ENCODE measurements at regions not wholly inside any gene's neighbourhood (a gene's known extent, or its start where the extent isn't known, plus 50 kb on each side); places are given as distances from the start of the nearest gene placed in this dataset.

- H3K27ac ChIP-seq (ENCODE audit: low read depth in 1 of 2, low read length in 2 of 2): no peak overlapping the region
Observed at GRCh38 chr5:104513640-104514072, 951.1 kb upstream of the NUDT12 start.

GRCh38 chr5:104513121-104513602 lies 950.6 kb upstream of the NUDT12 start:
- no peak for DNase-seq (ENCODE audit: low spot score)
- Histone ChIP-seq H3K9ac (ENCODE audit: low read depth in 1 of 2, low read length in 2 of 2) (no peak overlapping the region), H3K4me3 (ENCODE audit: low read depth in 1 of 3, low read length in 3 of 3) (no peak overlapping the region), H3K36me3 (ENCODE audit: control insufficient read depth in 4 of 4, insufficient read depth in 3 of 4, low read depth in 1 of 4, low read length in 3 of 4) (no peaks in the 10 kb centered on the region), H3K9me3 (ENCODE audit: control insufficient read depth in 4 of 4, low read length in 3 of 4) (no peaks in the 10 kb centered on the region), H3K4me1 (ENCODE audit: control insufficient read depth in 4 of 4, insufficient read depth in 4 of 4, low read length in 3 of 4) (no peaks in the 10 kb centered on the region), H3K27me3 (ENCODE audit: control insufficient read depth in 4 of 4, insufficient read depth in 4 of 4, low read length in 3 of 4) (no peaks in the 10 kb centered on the region), H3K27ac (ENCODE audit: low read depth in 1 of 2, low read length in 2 of 2) (no peak overlapping the region)
- WGBS: 54% methylated on average over 3 of the region's 3 CpGs
- TF ChIP-seq REST (IDR thresholded peaks at IDR 0.05) (no peak), HNF4A (conservative IDR thresholded peaks at IDR 0.05) (no peak), HNF4G (IDR thresholded peaks at IDR 0.05) (no peak), RXRA (IDR thresholded peaks at IDR 0.05) (no peak), JUND (IDR thresholded peaks at IDR 0.05) (no peak), SP1 (IDR thresholded peaks at IDR 0.05) (no peak), FOXA1 (IDR thresholded peaks at IDR 0.05) (no peak), YY1 (IDR thresholded peaks at IDR 0.05) (no peak), EGR1 (IDR thresholded peaks at IDR 0.05; ENCODE audit: low read depth in 2 of 2) (no peak), TAF1 (conservative IDR thresholded peaks at IDR 0.05) (no peak), CTCF (IDR thresholded peaks at IDR 0.05; ENCODE audit: low read depth, low read length, missing input control) (no peak), GABPA (IDR thresholded peaks at IDR 0.05 in 1 of 2, conservative IDR thresholded peaks at IDR 0.05 in 1 of 2) (no peak), FOXA2 (IDR thresholded peaks at IDR 0.05) (no peak), ZBTB33 (IDR thresholded peaks at IDR 0.05) (no peak)
- TF ChIP-seq, protein P1, sequence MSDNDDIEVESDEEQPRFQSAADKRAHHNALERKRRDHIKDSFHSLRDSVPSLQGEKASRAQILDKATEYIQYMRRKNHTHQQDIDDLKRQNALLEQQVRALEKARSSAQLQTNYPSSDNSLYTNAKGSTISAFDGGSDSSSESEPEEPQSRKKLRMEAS (IDR thresholded peaks at IDR 0.05): no peak

More at GRCh38 chr5:104513640-104514072, 951.1 kb upstream of the NUDT12 start:
- Histone ChIP-seq H3K36me3 (ENCODE audit: control insufficient read depth in 4 of 4, insufficient read depth in 3 of 4, low read depth in 1 of 4, low read length in 3 of 4) (no peaks in the 10 kb centered on the region), H3K4me3 (ENCODE audit: low read depth in 1 of 3, low read length in 3 of 3) (no peak overlapping the region), H3K4me1 (ENCODE audit: control insufficient read depth in 4 of 4, insufficient read depth in 4 of 4, low read length in 3 of 4) (no peaks in the 10 kb centered on the region), H3K27me3 (ENCODE audit: control insufficient read depth in 4 of 4, insufficient read depth in 4 of 4, low read length in 3 of 4) (no peaks in the 10 kb centered on the region), H3K9ac (ENCODE audit: low read depth in 1 of 2, low read length in 2 of 2) (no peak overlapping the region), H3K9me3 (ENCODE audit: control insufficient read depth in 4 of 4, low read length in 3 of 4) (no peaks in the 10 kb centered on the region)
- no peak for DNase-seq (ENCODE audit: low spot score)
- TF ChIP-seq EGR1 (IDR thresholded peaks at IDR 0.05; ENCODE audit: low read depth in 2 of 2): no peak
- no peak for TF ChIP-seq HNF4G (IDR thresholded peaks at IDR 0.05)
- TF ChIP-seq RAD21 (IDR thresholded peaks at IDR 0.05): no peak
- TF ChIP-seq ATF3 (IDR thresholded peaks at IDR 0.05): no peak
- TF ChIP-seq ZBTB33 (IDR thresholded peaks at IDR 0.05): no peak
- TF ChIP-seq SP1 (IDR thresholded peaks at IDR 0.05): no peak
- no peak for TF ChIP-seq YY1 (IDR thresholded peaks at IDR 0.05)
- no peak for TF ChIP-seq FOXA2 (IDR thresholded peaks at IDR 0.05)
- no peak for TF ChIP-seq JUND (IDR thresholded peaks at IDR 0.05)
- TF ChIP-seq TAF1 (conservative IDR thresholded peaks at IDR 0.05): no peak
- no peak for TF ChIP-seq HNF4A (conservative IDR thresholded peaks at IDR 0.05)
- no peak for TF ChIP-seq RXRA (IDR thresholded peaks at IDR 0.05)

Measured in liver (tissue), 8 donors.